ENCODE measurements at regions not wholly inside any gene's neighbourhood (a gene's known extent, or its start where the extent isn't known, plus 50 kb on each side); places are given as distances from the start of the nearest gene placed in this dataset.
A peak's percentile ranks its signal among the peaks of the same experiment; 100 is the strongest.

DNA sequence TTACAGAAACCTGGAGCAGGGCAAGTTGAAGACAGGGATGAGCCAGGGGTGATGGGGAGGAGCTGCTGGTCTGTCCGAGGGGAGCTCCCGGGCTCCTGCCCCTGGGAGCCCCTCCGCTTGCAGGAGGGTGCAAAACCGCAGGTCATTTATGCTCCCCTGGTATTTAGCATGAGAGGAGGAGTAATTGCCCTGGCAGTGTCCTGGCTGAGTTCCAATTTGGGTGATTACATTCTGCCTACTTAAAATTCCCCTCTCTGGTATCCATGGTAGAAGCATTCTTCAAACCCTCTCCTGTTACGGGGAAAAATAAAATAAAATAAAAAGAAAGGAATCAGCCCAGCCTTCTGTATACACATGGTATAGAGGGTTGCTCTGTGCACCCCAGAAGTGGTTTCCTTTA is 61.7 kb upstream of the VRK1 start:
- Mint-ChIP-seq H3K9me3 (ENCODE audit: low read depth) (no peaks in the 10 kb centered on the region), H3K4me3 (ENCODE audit: low read depth) (no peak overlapping the region), H3K27ac (no peak overlapping the region), H3K4me1 (ENCODE audit: low read depth) (peaks cover 4% of the 10 kb centered on the region), H3K27me3 (peaks cover 49% of the 10 kb centered on the region), H3K36me3 (ENCODE audit: insufficient read depth) (no peaks in the 10 kb centered on the region)
- DNase-seq (ENCODE audit: low spot score, unreplicated experiment) = no peak
- no peak for TF ChIP-seq CTCF (IDR thresholded peaks at IDR 0.05; ENCODE audit: unreplicated experiment)

GRCh38 chr14:96736439-96736838 is 60.7 kb upstream of the VRK1 start:
- DNase-seq (ENCODE audit: low spot score, unreplicated experiment) = no peak
- no peak for TF ChIP-seq CTCF (IDR thresholded peaks at IDR 0.05; ENCODE audit: unreplicated experiment)
- Mint-ChIP-seq H3K4me3 (ENCODE audit: low read depth) (no peak overlapping the region), H3K27ac (no peak overlapping the region), H3K27me3 (peaks cover 57% of the 10 kb centered on the region), H3K9me3 (ENCODE audit: low read depth) (no peaks in the 10 kb centered on the region), H3K36me3 (ENCODE audit: insufficient read depth) (no peaks in the 10 kb centered on the region), H3K4me1 (ENCODE audit: low read depth) (peaks cover 4% of the 10 kb centered on the region)

- H3K4me3 Mint-ChIP-seq (ENCODE audit: low read depth) = no peak overlapping the region
- H3K4me1 Mint-ChIP-seq (ENCODE audit: low read depth) = peaks cover 5% of the 10 kb centered on the region
- peaks cover 68% of the 10 kb centered on the region for H3K27me3 Mint-ChIP-seq
- no peak for DNase-seq (ENCODE audit: low spot score, unreplicated experiment)
- H3K36me3 Mint-ChIP-seq (ENCODE audit: insufficient read depth) = no peaks in the 10 kb centered on the region
- H3K27ac Mint-ChIP-seq = no peak overlapping the region
- no peak for TF ChIP-seq CTCF (IDR thresholded peaks at IDR 0.05; ENCODE audit: unreplicated experiment)
- H3K9me3 Mint-ChIP-seq (ENCODE audit: low read depth) = no peaks in the 10 kb centered on the region
These were observed 59.3 kb upstream of the VRK1 start for GRCh38 chr14:96737881-96738280.

DNA sequence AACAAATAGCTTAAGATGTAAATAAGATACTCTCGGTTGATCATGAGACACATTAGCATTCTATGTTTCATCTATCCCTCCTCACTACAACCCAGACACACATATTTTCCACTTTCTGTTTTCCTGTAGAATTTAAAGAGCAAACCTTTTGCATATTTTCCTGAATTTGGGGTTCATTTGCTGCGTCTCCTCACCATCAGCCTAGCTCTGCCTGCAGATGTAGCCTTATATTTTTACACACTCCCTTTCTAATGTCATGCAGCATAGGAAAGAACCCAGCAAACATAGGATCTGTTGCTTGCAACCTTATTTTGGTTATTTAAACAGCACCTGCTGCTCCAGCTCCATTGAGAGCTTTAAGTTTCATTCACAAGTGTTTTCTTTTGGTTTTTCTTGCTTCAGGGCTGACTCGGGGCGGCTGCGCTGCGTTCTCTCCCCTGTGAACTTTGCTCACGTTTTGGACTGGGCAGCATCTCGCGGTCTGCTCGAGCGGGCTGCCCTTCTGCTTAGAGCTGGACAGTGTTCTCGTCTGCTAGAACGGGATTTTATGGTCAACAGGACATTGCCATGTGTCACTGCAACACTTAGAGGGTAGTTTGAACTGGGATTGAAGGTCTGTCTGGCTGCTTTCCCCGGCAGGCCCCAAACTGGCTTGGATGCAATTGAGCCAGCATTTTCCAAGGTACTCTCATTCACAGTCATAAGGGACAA is 57.8 kb upstream of the VRK1 start:
- TF ChIP-seq CTCF (IDR thresholded peaks at IDR 0.05; ENCODE audit: unreplicated experiment) = no peak
- Mint-ChIP-seq H3K27me3 (peaks cover 71% of the 10 kb centered on the region), H3K36me3 (ENCODE audit: insufficient read depth) (no peaks in the 10 kb centered on the region), H3K27ac (no peak overlapping the region), H3K9me3 (ENCODE audit: low read depth) (no peaks in the 10 kb centered on the region), H3K4me1 (ENCODE audit: low read depth) (peaks cover 5% of the 10 kb centered on the region), H3K4me3 (ENCODE audit: low read depth) (no peak overlapping the region)
- DNase-seq (ENCODE audit: low spot score, unreplicated experiment) = no peak

GRCh38 chr14:96741151-96741977 is 55.8 kb upstream of the VRK1 start:
- peaks cover 5% of the 10 kb centered on the region for H3K4me1 Mint-ChIP-seq (ENCODE audit: low read depth)
- peak overlapping the region; percentile 61 for H3K4me3 Mint-ChIP-seq (ENCODE audit: low read depth)
- DNase-seq (ENCODE audit: low spot score, unreplicated experiment) = peak; percentile 72
- H3K27me3 Mint-ChIP-seq = peaks cover 70% of the 10 kb centered on the region
- no peaks in the 10 kb centered on the region for H3K36me3 Mint-ChIP-seq (ENCODE audit: insufficient read depth)
- TF ChIP-seq CTCF (IDR thresholded peaks at IDR 0.05; ENCODE audit: unreplicated experiment) = peak; percentile 97
- no peak overlapping the region for H3K27ac Mint-ChIP-seq
- peaks cover 6% of the 10 kb centered on the region for H3K9me3 Mint-ChIP-seq (ENCODE audit: low read depth)

Measured in progenitor cell of endocrine pancreas (in vitro differentiated cells).